ENCODE measurements at regions not wholly inside any gene's neighbourhood (a gene's known extent, or its start where the extent isn't known, plus 50 kb on each side); places are given as distances from the start of the nearest gene placed in this dataset.

DNA sequence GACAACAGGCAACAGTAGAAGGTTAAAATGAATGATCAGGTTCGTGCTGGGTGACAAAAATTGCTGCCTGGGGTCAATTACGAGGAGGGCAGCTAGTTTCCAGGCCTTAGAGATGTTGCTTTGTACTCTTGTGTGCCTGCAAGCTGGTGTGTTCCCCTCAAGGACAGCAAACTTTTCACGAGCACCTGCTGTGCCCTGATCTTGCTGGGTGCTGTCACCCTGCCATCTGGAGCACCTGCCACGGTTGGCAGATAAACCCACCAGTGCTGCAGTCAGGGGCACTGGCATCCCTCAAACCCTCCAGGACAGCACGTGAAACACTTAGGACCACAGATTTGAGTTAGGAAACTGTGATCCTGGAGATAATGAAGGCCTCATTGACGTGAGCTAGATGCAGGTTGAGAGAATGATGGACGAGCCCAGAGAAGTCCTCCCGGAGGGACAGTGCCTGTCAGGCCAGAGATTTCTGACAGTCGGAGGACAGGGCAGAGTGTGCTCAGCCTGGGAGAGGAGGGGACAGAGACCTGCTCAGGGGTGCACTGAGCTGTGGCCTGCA lies 104.3 kb upstream of the RAB12 start:
- TF ChIP-seq POLR2A (IDR thresholded peaks at IDR 0.05) (no peak), CTCF (IDR thresholded peaks at IDR 0.05) (no peak)

Measured in uterus (tissue), 2 donors.